ENCODE measurements at regions not wholly inside any gene's neighbourhood (a gene's known extent, or its start where the extent isn't known, plus 50 kb on each side); places are given as distances from the start of the nearest gene placed in this dataset.

- no peak for ATAC-seq (ENCODE audit: low FRiP score)
- WGBS, 2 donors, result 81 to 84% methylated on average over 5 of the region's 5 CpGs
- intact Hi-C loops (cut with DNase I), result loop anchor here in 1 of 2 donors (10.0 kb wide), 1 partner anchor 113 kb away; no protein-coding TSS in a partner anchor
Observed at GRCh38 chr1:221881805-221882581, 140.1 kb upstream of the DUSP10 start.

GRCh38 chr1:221880182-221880581 is 138.3 kb upstream of the DUSP10 start:
- Histone ChIP-seq H3K4me3 (ENCODE audit: low read length in 2 of 2) (no peak overlapping the region), H3K9me3 (ENCODE audit: control insufficient read depth, low read length) (no peaks in the 10 kb centered on the region), H3K4me1 (ENCODE audit: control insufficient read depth in 1 of 2, insufficient read depth in 2 of 2, low read length in 2 of 2) (peaks cover 0 to 2% of the 10 kb centered on the region in 2 donors), H3K27me3 (ENCODE audit: control insufficient read depth in 1 of 2, insufficient read depth in 2 of 2, low read length in 1 of 2) (no peaks in the 10 kb centered on the region), H3K27ac (ENCODE audit: low read depth in 1 of 2, low read length in 2 of 2) (no peak overlapping the region), H3K36me3 (ENCODE audit: control insufficient read depth in 1 of 2, insufficient read depth in 2 of 2, low read length in 1 of 2) (no peaks in the 10 kb centered on the region)
- DNase-seq (no peak), ATAC-seq (ENCODE audit: low FRiP score) (no peak)
- 3 to 8% methylated on average over 1 of the region's 1 CpG for WGBS, 2 donors
- intact Hi-C loops (cut with DNase I), result loop anchor here in 1 of 2 donors (10.0 kb wide), 1 partner anchor 115 kb away; no protein-coding TSS in a partner anchor

More at GRCh38 chr1:221881805-221882581, 140.1 kb upstream of the DUSP10 start:
- no peak for DNase-seq
- no peaks in the 10 kb centered on the region for H3K27me3 ChIP-seq (ENCODE audit: control insufficient read depth in 1 of 2, insufficient read depth in 2 of 2, low read length in 1 of 2)
- no peak overlapping the region for H3K4me3 ChIP-seq (ENCODE audit: low read length in 2 of 2)
- H3K4me1 ChIP-seq (ENCODE audit: control insufficient read depth in 1 of 2, insufficient read depth in 2 of 2, low read length in 2 of 2), result peaks cover 0 to 3% of the 10 kb centered on the region in 2 donors
- no peak overlapping the region for H3K27ac ChIP-seq (ENCODE audit: low read depth in 1 of 2, low read length in 2 of 2)
- H3K36me3 ChIP-seq (ENCODE audit: control insufficient read depth in 1 of 2, insufficient read depth in 2 of 2, low read length in 1 of 2), result no peaks in the 10 kb centered on the region
- no peaks in the 10 kb centered on the region for H3K9me3 ChIP-seq (ENCODE audit: control insufficient read depth, low read length)

- Histone ChIP-seq H3K27me3 (ENCODE audit: control insufficient read depth in 1 of 2, insufficient read depth in 2 of 2, low read length in 1 of 2) (no peaks in the 10 kb centered on the region), H3K9me3 (ENCODE audit: control insufficient read depth, low read length) (no peaks in the 10 kb centered on the region), H3K4me1 (ENCODE audit: control insufficient read depth in 1 of 2, insufficient read depth in 2 of 2, low read length in 2 of 2) (peaks cover 0 to 2% of the 10 kb centered on the region in 2 donors), H3K27ac (ENCODE audit: low read depth in 1 of 2, low read length in 2 of 2) (no peak overlapping the region), H3K36me3 (ENCODE audit: control insufficient read depth in 1 of 2, insufficient read depth in 2 of 2, low read length in 1 of 2) (no peaks in the 10 kb centered on the region), H3K4me3 (ENCODE audit: low read length in 2 of 2) (no peak overlapping the region)
- DNase-seq, result no peak
- intact Hi-C loops (cut with DNase I), result no loop called here
- no peak for ATAC-seq (ENCODE audit: low FRiP score)
Observed at GRCh38 chr1:221878134-221878533, 136.2 kb upstream of the DUSP10 start.

- Histone ChIP-seq H3K9me3 (ENCODE audit: control insufficient read depth, low read length) (no peaks in the 10 kb centered on the region), H3K27me3 (ENCODE audit: control insufficient read depth in 1 of 2, insufficient read depth in 2 of 2, low read length in 1 of 2) (no peaks in the 10 kb centered on the region), H3K27ac (ENCODE audit: low read depth in 1 of 2, low read length in 2 of 2) (no peak overlapping the region), H3K4me3 (ENCODE audit: low read length in 2 of 2) (no peak overlapping the region), H3K36me3 (ENCODE audit: control insufficient read depth in 1 of 2, insufficient read depth in 2 of 2, low read length in 1 of 2) (no peaks in the 10 kb centered on the region), H3K4me1 (ENCODE audit: control insufficient read depth in 1 of 2, insufficient read depth in 2 of 2, low read length in 2 of 2) (peaks cover 0 to 2% of the 10 kb centered on the region in 2 donors)
- 37 to 57% methylated on average over 2 of the region's 2 CpGs for WGBS, 2 donors
- no peak for DNase-seq
- intact Hi-C loops (cut with DNase I), result no loop called here
- no peak for ATAC-seq (ENCODE audit: low FRiP score)
Observed at GRCh38 chr1:221877311-221877710, 135.4 kb upstream of the DUSP10 start.

GRCh38 chr1:221875004-221875330 is 133.1 kb upstream of the DUSP10 start:
- intact Hi-C loops (cut with DNase I), result no loop called here
- no peaks in the 10 kb centered on the region for H3K9me3 ChIP-seq (ENCODE audit: control insufficient read depth, low read length)
- no peak overlapping the region for H3K27ac ChIP-seq (ENCODE audit: low read depth in 1 of 2, low read length in 2 of 2)
- H3K4me1 ChIP-seq (ENCODE audit: control insufficient read depth in 1 of 2, insufficient read depth in 2 of 2, low read length in 2 of 2), result no peaks in the 10 kb centered on the region
- H3K36me3 ChIP-seq (ENCODE audit: control insufficient read depth in 1 of 2, insufficient read depth in 2 of 2, low read length in 1 of 2), result no peaks in the 10 kb centered on the region
- no peak for ATAC-seq (ENCODE audit: low FRiP score)
- H3K27me3 ChIP-seq (ENCODE audit: control insufficient read depth in 1 of 2, insufficient read depth in 2 of 2, low read length in 1 of 2), result no peaks in the 10 kb centered on the region
- no peak overlapping the region for H3K4me3 ChIP-seq (ENCODE audit: low read length in 2 of 2)
- no peak for DNase-seq
- WGBS, 2 donors, result 71 to 92% methylated on average over 4 of the region's 4 CpGs

GRCh38 chr1:221874285-221875003 is 132.6 kb upstream of the DUSP10 start:
- no peaks in the 10 kb centered on the region for H3K9me3 ChIP-seq (ENCODE audit: control insufficient read depth, low read length)
- no peaks in the 10 kb centered on the region for H3K36me3 ChIP-seq (ENCODE audit: control insufficient read depth in 1 of 2, insufficient read depth in 2 of 2, low read length in 1 of 2)
- intact Hi-C loops (cut with DNase I), result no loop called here
- ATAC-seq (ENCODE audit: low FRiP score), result no peak
- 93 to 96% methylated on average over 3 of the region's 3 CpGs for WGBS, 2 donors
- H3K27ac ChIP-seq (ENCODE audit: low read depth in 1 of 2, low read length in 2 of 2), result no peak overlapping the region
- H3K4me3 ChIP-seq (ENCODE audit: low read length in 2 of 2), result no peak overlapping the region
- no peaks in the 10 kb centered on the region for H3K27me3 ChIP-seq (ENCODE audit: control insufficient read depth in 1 of 2, insufficient read depth in 2 of 2, low read length in 1 of 2)
- H3K4me1 ChIP-seq (ENCODE audit: control insufficient read depth in 1 of 2, insufficient read depth in 2 of 2, low read length in 2 of 2), result peaks cover 0 to 2% of the 10 kb centered on the region in 2 donors
- no peak for DNase-seq

- DNase-seq (no peak), ATAC-seq (ENCODE audit: low FRiP score) (no peak)
- Histone ChIP-seq H3K36me3 (ENCODE audit: control insufficient read depth in 1 of 2, insufficient read depth in 2 of 2, low read length in 1 of 2) (no peaks in the 10 kb centered on the region), H3K4me3 (ENCODE audit: low read length in 2 of 2) (no peak overlapping the region), H3K9me3 (ENCODE audit: control insufficient read depth, low read length) (no peaks in the 10 kb centered on the region), H3K27me3 (ENCODE audit: control insufficient read depth in 1 of 2, insufficient read depth in 2 of 2, low read length in 1 of 2) (no peaks in the 10 kb centered on the region), H3K4me1 (ENCODE audit: control insufficient read depth in 1 of 2, insufficient read depth in 2 of 2, low read length in 2 of 2) (peaks cover 0 to 4% of the 10 kb centered on the region in 2 donors), H3K27ac (ENCODE audit: low read depth in 1 of 2, low read length in 2 of 2) (no peak overlapping the region)
- intact Hi-C loops (cut with DNase I), result no loop called here
- WGBS, 2 donors, result 92 to 95% methylated on average over 2 of the region's 2 CpGs
Observed at GRCh38 chr1:221873673-221874072, 131.8 kb upstream of the DUSP10 start.

- Histone ChIP-seq H3K9me3 (ENCODE audit: control insufficient read depth, low read length) (no peaks in the 10 kb centered on the region), H3K27me3 (ENCODE audit: control insufficient read depth in 1 of 2, insufficient read depth in 2 of 2, low read length in 1 of 2) (no peaks in the 10 kb centered on the region), H3K36me3 (ENCODE audit: control insufficient read depth in 1 of 2, insufficient read depth in 2 of 2, low read length in 1 of 2) (no peaks in the 10 kb centered on the region), H3K27ac (ENCODE audit: low read depth in 1 of 2, low read length in 2 of 2) (no peak overlapping the region), H3K4me3 (ENCODE audit: low read length in 2 of 2) (no peak overlapping the region), H3K4me1 (ENCODE audit: control insufficient read depth in 1 of 2, insufficient read depth in 2 of 2, low read length in 2 of 2) (peaks cover 0 to 4% of the 10 kb centered on the region in 2 donors)
- 76 to 94% methylated on average over 6 of the region's 6 CpGs for WGBS, 2 donors
- ATAC-seq (ENCODE audit: low FRiP score) (no peak), DNase-seq (no peak)
- intact Hi-C loops (cut with DNase I), result no loop called here
Observed at GRCh38 chr1:221871056-221871455, 129.2 kb upstream of the DUSP10 start.

GRCh38 chr1:221869779-221870178 is 127.9 kb upstream of the DUSP10 start:
- peaks cover 0 to 4% of the 10 kb centered on the region in 2 donors for H3K4me1 ChIP-seq (ENCODE audit: control insufficient read depth in 1 of 2, insufficient read depth in 2 of 2, low read length in 2 of 2)
- H3K36me3 ChIP-seq (ENCODE audit: control insufficient read depth in 1 of 2, insufficient read depth in 2 of 2, low read length in 1 of 2), result no peaks in the 10 kb centered on the region
- no peaks in the 10 kb centered on the region for H3K9me3 ChIP-seq (ENCODE audit: control insufficient read depth, low read length)
- ATAC-seq (ENCODE audit: low FRiP score) (no peak), DNase-seq (no peak)
- intact Hi-C loops (cut with DNase I), result no loop called here
- H3K27me3 ChIP-seq (ENCODE audit: control insufficient read depth in 1 of 2, insufficient read depth in 2 of 2, low read length in 1 of 2), result no peaks in the 10 kb centered on the region
- no peak overlapping the region for H3K4me3 ChIP-seq (ENCODE audit: low read length in 2 of 2)
- WGBS, 2 donors, result 80 to 81% methylated on average over 3 of the region's 3 CpGs
- H3K27ac ChIP-seq (ENCODE audit: low read depth in 1 of 2, low read length in 2 of 2), result no peak overlapping the region
